Right lobe of liver (tissue), 6 donors: ENCODE measurements at regions not wholly inside any gene's neighbourhood (a gene's known extent, or its start where the extent isn't known, plus 50 kb on each side); places are given as distances from the start of the nearest gene placed in this dataset.

Experiments used
- ATAC-seq, 4 donors: fragments of 200-7000 bp; cut with Tn5 transposase; one replicate each; pipeline ENCODE4 v1.9.1; 2020; ENCODE audit warnings: mild to moderate bottlenecking in 4 of 4, moderate library complexity in 4 of 4
- DNase-seq, 3 donors: peaks; one replicate each; pipeline ENCODE4 v3.0.0-alpha.2; 2020
- H3K27ac ChIP-seq, 3 donors: fragments of 200-600 bp; one replicate each; pipeline ENCODE4 v1.8.0; 2022
- H3K27me3 ChIP-seq, 2 donors: fragments of 200-600 bp; one replicate each; pipeline ENCODE4 v1.8.0; 2022
- H3K36me3 ChIP-seq, 4 donors: fragments of 200-600 bp; sonication (generic) in 1 of 4; one replicate each; pipeline versions ENCODE4 v1.5.1 to v1.8.0; 2017 to 2022; ENCODE audit warnings: control low read depth in 1 of 4
- H3K4me1 ChIP-seq, 4 donors: fragments of 200-600 bp; sonication (generic) in 1 of 4; one replicate each; pipeline versions ENCODE4 v1.5.1 to v1.8.0; 2017 to 2022; ENCODE audit warnings: control low read depth in 1 of 4
- H3K4me3 ChIP-seq, 3 donors: fragments of 200-600 bp; one replicate each; pipeline ENCODE4 v1.8.0; 2022
- H3K9me3 ChIP-seq, 4 donors: fragments of 200-600 bp; sonication (generic) in 1 of 4; one replicate each; pipeline versions ENCODE4 v1.5.1 to v1.8.0; 2017 to 2022; ENCODE audit warnings: control low read depth in 1 of 4
- POLR2A ChIP-seq: fragments of 450-650 bp; IDR thresholded peaks from one replicate; pipeline ENCODE4 v1.6.1; 2017; ENCODE audit warnings: antibody characterized with exemption, mild to moderate bottlenecking
- WGBS: methylation state at CpG from one replicate; pipeline ENCODE4 v1.1.6; 2018; ENCODE audit warnings: low coverage, low lambda C conversion rate; ENCODE audit not compliant: insufficient coverage; ENCODE audit errors: missing lambda C conversion rate; 5-methylcytosine and 5-hydroxymethylcytosine counted together
- intact Hi-C, 2 donors: fragments of 100-400 bp; cut with DNase I; formaldehyde crosslinking; loops; one replicate each; pipeline versions ENCODE4 v1.11.2 to v1.14.1; 2022
- TF ChIP-seq, protein P1 (sequence below), 4 donors: fragments of 200-600 bp in 3 of 4; fragments of 450-650 bp in 1 of 4; IDR thresholded peaks; one replicate each; pipeline versions ENCODE4 v1.5.1 to v1.8.0; 2016 to 2022; ENCODE audit warnings: antibody characterized with exemption in 4 of 4, mild to moderate bottlenecking in 2 of 4
- donor health status: DM: no; HTN: yes; CAD: no.
- donor health status: DM: no; HTN: no; CAD: no.
- donor health status: DM: no; HTN: no; CAD: no.
- donor health status: DM: no; HTN: yes; CAD: no.
- donor health status: DM: no; HTN: yes; CAD: no.

DNA sequence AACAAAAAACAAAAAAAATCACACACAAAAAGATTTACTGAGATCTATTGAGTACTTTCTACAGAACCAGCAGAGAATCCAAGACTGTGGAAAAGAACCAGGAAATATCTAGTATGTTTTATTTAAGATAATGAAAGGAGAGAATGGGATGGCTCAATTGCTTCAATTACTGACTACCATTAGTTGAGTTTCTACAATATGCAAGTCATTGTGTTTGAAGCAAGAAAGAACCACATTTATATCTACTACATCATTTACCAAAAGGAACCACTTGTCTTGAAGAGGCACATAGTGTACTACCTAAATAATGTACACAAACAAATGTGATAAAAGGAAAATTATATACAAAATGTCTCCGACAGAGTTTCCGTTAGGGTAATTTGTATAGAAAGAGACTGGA, 325.9 kb upstream of the TNC start:
- no peak for TF ChIP-seq POLR2A
- Histone ChIP-seq H3K36me3 (no peaks in the 10 kb centered on the region), H3K4me3 (no peak overlapping the region), H3K27me3 (no peaks in the 10 kb centered on the region), H3K27ac (no peak overlapping the region), H3K4me1 (no peaks in the 10 kb centered on the region), H3K9me3 (no peaks in the 10 kb centered on the region)
- intact Hi-C loops, result no loop called here
- DNase-seq, result no peak
- ATAC-seq, result no peak
- WGBS, result 100% methylated on average over 2 of the region's 2 CpGs

DNA sequence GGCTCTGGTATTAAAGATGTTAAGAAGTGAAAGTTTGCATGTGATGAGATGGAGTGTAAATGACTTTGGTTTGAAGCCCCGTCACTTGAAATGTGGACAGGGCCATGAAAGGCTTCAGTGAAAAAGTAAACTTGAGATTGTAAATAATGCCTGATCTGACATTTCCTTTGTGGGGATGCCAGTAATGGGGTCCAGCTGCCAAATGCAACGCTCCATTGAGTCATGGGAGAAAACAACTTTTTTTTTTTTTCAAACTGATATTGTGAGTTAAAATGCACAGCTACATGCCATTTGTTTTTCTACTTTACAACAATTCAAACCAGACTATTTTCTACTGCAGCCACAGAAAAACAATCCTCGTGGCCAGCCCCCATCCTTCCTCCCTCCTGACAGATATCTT, 327.0 kb upstream of the TNC start:
- no peaks in the 10 kb centered on the region for H3K9me3 ChIP-seq
- no peak for DNase-seq
- TF ChIP-seq, protein P1, sequence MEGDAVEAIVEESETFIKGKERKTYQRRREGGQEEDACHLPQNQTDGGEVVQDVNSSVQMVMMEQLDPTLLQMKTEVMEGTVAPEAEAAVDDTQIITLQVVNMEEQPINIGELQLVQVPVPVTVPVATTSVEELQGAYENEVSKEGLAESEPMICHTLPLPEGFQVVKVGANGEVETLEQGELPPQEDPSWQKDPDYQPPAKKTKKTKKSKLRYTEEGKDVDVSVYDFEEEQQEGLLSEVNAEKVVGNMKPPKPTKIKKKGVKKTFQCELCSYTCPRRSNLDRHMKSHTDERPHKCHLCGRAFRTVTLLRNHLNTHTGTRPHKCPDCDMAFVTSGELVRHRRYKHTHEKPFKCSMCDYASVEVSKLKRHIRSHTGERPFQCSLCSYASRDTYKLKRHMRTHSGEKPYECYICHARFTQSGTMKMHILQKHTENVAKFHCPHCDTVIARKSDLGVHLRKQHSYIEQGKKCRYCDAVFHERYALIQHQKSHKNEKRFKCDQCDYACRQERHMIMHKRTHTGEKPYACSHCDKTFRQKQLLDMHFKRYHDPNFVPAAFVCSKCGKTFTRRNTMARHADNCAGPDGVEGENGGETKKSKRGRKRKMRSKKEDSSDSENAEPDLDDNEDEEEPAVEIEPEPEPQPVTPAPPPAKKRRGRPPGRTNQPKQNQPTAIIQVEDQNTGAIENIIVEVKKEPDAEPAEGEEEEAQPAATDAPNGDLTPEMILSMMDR (IDR thresholded peaks at IDR 0.05), result no peak
- TF ChIP-seq POLR2A, result no peak
- 9% methylated on average over 3 of the region's 3 CpGs for WGBS
- intact Hi-C loops, result no loop called here
- no peaks in the 10 kb centered on the region for H3K4me1 ChIP-seq
- ATAC-seq, result no peak
- no peaks in the 10 kb centered on the region for H3K36me3 ChIP-seq
- no peak overlapping the region for H3K4me3 ChIP-seq
- no peak overlapping the region for H3K27ac ChIP-seq
- H3K27me3 ChIP-seq, result no peaks in the 10 kb centered on the region

DNA sequence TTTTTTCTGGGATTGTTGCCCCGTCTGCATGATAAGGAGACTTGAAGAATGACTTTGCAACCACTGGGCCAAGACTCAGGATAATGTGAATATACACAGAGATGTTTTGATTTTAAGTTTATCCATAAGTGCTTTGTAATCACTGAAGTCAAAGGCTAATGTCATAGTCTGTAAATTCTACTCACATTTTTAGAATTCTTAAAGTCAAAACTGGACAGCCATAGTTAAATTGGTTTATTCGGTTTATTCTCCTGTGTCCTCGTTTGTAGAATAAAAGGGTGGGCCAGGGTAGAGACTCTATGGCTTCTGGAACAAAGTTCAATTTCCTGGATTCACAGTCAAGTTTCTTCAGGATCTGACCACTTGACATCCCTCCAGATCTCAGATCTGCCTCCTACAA, 327.7 kb upstream of the TNC start:
- H3K4me3 ChIP-seq, result no peak overlapping the region
- ATAC-seq (no peak), DNase-seq (no peak)
- 47% methylated on average over 3 of the region's 3 CpGs for WGBS
- H3K27ac ChIP-seq, result no peak overlapping the region
- intact Hi-C loops, result no loop called here
- no peak for TF ChIP-seq POLR2A
- TF ChIP-seq, protein P1 (IDR thresholded peaks at IDR 0.05), result no peak
- H3K9me3 ChIP-seq, result no peaks in the 10 kb centered on the region
- H3K4me1 ChIP-seq, result no peaks in the 10 kb centered on the region
- no peaks in the 10 kb centered on the region for H3K36me3 ChIP-seq
- H3K27me3 ChIP-seq, result no peaks in the 10 kb centered on the region

DNA sequence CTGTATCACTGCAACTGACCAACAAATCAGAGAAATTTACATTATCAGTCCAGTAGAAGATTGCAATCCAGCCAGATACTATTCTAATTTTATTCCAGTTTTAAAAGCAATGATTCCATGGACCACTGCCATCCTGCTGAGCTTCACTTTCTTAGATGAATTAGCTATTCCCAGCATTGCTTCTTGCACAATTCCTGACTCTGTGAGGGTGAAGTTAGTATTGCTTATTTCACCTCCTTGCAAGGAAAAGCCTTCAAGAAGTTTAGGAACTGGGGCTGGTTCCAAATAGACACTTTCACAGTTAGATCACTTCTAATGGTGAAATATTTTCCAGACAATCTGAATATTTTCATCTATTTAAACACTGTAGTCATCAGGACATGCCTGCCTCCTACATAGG, 338.6 kb upstream of the TNC start:
- H3K4me3 ChIP-seq, result no peak overlapping the region
- DNase-seq (no peak), ATAC-seq (no peak)
- no peaks in the 10 kb centered on the region for H3K4me1 ChIP-seq
- TF ChIP-seq, protein P1 (IDR thresholded peaks at IDR 0.05), result no peak
- no peak for TF ChIP-seq POLR2A
- no peaks in the 10 kb centered on the region for H3K36me3 ChIP-seq
- H3K27me3 ChIP-seq, result no peaks in the 10 kb centered on the region
- H3K27ac ChIP-seq, result no peak overlapping the region
- intact Hi-C loops, result no loop called here
- no peaks in the 10 kb centered on the region for H3K9me3 ChIP-seq

DNA sequence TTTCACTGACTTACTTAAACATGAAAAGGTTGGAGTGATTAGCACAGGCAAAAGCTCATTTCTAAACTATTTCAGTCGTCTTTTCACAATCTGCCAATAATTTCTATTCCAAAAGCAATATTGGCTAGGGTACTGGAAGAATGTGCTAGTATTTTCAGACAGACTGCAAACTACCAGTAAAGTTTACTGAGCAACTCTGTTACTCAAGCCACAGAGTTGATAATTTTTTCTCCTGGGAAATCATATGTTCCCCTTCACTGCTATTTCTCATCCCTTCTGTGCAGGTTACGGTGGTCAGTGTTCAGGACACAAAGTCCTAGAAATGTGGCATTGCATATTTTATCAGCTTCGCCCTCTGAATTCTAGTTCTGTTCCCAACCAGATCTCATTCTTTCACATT, 343.3 kb upstream of the TNC start:
- intact Hi-C loops, result no loop called here

More for the DNA sequence above, 343.3 kb upstream of the TNC start:
- TF ChIP-seq, protein P1 (IDR thresholded peaks at IDR 0.05), result no peak
- no peak for TF ChIP-seq POLR2A
- WGBS, result 54% methylated on average over 3 of the region's 3 CpGs
- ATAC-seq (no peak), DNase-seq (no peak)
- Histone ChIP-seq H3K9me3 (no peaks in the 10 kb centered on the region), H3K4me1 (no peaks in the 10 kb centered on the region), H3K27ac (no peak overlapping the region), H3K4me3 (no peak overlapping the region), H3K27me3 (no peaks in the 10 kb centered on the region), H3K36me3 (no peaks in the 10 kb centered on the region)
